ENCODE measurements at regions not wholly inside any gene's neighbourhood (a gene's known extent, or its start where the extent isn't known, plus 50 kb on each side); places are given as distances from the start of the nearest gene placed in this dataset.
A peak's percentile ranks its signal among the peaks of the same experiment; 100 is the strongest.

DNA sequence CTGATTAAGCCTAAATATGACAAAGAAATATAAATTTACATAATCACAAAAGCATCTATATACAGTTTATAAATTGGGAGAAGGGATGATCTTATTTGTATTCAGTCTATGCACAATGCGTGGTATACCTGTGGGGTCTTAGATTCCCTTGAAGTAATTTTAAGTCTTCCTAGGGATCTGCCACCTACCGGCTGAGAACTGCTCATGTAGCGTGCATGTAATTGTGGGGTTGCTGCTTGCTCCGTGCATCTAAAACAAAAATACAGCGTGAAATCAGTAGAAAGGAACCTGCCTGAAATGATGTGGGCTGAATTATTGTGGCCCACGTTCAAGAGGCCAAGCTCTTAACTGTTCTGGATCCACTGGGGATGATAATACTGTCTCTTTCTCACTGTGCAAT is 187.3 kb downstream of the MBOAT1 start:
- DNase-seq (ENCODE audit: low read depth), result no peak

DNA sequence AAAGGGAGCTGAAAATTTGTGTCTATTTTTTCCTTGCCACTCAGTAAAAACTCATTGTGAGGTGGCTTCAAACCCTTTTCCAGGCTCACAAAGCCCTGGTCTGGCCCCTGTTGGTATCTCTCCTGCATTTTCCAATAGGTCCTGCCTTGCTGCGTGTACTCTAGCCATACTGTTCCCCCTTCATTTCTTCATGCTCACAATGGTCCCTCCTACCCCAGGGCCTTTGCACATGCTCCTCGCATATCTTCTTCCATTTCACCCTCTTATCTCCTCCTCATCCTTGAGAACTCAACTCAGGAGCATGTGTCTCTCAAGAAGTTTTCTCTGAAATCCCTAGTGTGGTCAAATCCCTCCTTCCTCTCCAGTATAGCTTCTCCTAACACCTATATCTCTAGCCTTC is 186.6 kb downstream of the MBOAT1 start:
- DNase-seq (ENCODE audit: low read depth), result no peak

DNA sequence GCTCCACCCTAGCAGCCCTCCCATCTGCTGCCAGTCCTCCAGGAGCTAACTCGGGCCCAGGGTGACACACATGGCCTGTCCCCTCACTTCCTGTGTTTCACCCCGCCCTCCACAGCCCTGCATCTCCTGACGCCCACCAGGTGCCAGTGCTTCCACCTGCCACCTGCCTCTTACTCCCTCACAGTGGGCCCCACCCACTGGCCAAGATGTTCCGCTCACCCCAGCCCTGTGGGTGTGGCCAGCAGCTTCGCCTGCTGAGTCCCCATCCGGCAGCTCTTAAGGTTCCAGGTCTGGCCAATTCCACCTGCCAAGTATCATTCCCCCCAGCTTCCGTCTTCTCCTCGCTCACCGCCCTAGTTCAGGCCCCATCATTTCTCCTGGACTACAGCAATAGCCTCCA is 184.1 kb downstream of the MBOAT1 start:
- DNase-seq (ENCODE audit: low read depth), result no peak

- DNase-seq (ENCODE audit: low read depth), result no peak
Measured at GRCh38 chr6:20028562-20028961, 183.7 kb downstream of the MBOAT1 start.

DNA sequence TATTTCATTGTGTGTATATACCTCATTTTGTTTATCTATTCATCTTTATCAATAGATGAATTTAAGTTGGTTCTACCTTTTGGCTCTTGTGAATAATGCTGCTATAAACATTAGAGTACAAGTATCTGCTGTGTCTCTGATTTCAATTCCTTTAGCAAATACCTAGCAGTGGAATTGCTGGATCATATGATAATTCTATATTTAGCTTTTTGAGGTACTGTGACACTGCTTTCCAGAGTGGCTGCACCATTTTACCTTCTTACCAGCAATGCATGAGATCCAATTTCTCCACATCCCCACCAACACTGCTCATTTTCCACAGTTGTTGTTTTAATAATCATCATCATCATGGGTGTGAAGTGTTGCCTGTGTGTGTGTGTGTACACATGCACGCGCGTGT is 182.3 kb downstream of the MBOAT1 start:
- no peak for DNase-seq (ENCODE audit: low read depth)

GRCh38 chr6:20031342-20031741 is 180.9 kb downstream of the MBOAT1 start:
- no peak for DNase-seq (ENCODE audit: low read depth)

GRCh38 chr6:20033697-20034407 is 178.4 kb downstream of the MBOAT1 start:
- no peak for DNase-seq (ENCODE audit: low read depth)

DNA sequence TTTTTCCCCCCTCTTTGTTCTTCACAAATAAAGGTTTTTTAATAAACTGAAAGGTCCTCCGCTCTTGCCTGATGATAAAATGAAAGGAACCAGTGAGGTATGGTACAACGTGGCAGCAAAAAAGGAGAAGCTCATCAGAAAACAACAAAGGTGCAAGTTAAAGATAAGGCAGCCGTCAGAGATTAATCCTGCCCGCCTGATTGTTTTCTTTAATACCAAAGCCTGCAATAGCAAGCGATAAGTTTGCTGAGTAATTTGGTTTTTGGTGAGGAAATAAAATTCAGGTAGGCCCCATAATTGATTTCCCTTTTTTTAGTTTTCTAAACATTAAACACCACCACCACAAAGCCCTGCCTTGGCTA is 177.9 kb downstream of the MBOAT1 start:
- no peak for DNase-seq (ENCODE audit: low read depth)

DNA sequence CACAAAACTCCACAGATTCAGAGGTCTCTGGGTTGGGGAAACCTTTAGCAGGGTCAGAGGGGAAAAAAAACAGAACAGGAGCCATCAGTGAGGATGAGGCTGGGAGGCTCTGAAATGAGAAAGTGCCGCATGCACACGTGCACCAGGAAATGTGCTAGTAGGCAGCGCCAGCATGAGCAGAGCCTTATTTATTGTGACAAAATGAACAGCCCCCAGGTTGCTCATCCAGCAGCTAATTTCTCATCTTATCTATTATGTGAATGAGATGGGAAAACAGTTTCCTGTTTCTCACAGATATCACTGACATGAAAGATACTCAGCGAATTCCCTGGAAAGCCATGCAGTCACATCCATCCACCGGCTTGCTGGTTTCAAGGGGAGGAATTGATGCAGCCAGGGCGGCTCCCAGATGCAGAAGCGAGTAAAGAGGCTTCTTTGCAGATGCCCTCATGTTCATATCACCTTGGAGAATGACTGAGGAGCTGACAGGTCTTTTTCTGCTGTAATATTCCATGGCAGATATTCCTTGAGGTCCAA is 176.1 kb downstream of the MBOAT1 start:
- DNase-seq (ENCODE audit: low read depth), result no peak

DNA sequence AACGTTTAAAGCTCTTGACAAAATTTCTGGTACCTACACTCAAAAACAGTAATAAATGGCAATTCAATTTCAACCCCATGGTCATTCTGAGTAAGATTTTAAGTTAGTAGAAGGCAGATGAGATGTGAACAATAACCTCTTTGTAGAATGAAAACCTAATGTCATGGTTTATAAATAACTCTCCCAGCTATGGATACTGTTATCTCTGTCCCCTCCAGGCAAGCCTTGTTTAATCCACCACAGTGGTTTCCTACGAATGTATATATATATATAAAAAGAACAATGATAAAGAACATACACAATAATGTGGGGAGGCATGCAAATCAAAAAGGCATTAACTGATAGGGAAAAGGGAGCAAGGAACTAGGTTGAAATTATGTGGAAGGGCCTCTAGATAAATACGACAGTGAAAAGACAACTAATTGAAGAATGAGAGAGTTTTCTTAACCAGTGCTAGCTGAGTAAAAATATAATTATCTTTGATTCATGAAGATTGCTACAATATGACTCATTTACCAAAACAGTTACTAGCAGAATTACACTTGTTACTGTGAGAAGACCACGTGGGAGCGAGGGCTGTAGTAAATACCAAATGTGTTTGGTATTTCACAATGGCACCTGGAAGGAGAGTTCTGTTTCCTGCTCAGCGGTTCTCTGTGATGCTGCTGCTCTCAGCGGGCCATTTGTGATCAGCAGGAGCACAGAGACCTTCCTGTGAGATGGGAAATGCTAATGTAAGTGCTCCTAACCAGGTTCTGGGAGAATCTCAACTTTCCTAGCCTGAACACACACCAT is 173.7 kb downstream of the MBOAT1 start:
- DNase-seq (ENCODE audit: low read depth), result peak; percentile 8

DNA sequence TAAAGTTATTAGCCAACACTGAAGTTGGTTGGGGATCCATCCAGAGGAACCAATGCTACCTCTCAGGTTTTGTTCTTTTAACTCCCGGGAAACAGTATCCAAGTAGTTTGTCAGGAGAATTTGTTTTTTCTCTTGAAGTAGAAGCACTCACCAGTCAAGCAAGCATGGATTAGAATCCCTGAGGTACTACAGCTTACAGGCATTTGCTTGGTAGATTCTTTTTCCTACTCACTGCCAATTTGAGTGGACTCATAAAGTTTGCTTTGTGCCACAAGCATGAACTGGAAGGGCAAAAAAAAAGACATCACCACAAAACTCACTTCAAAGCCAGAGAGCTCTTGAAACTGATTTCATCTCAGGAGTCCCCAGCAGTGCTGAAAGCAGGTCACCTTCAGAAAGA is 167.4 kb downstream of the MBOAT1 start:
- DNase-seq (ENCODE audit: low read depth), result no peak
